CD4-positive, alpha-beta T cell treated with Interleukin-12 subunit alpha and Interleukin-12 subunit beta, for 1 hour (primary cell): ENCODE measurements at regions not wholly inside any gene's neighbourhood (a gene's known extent, or its start where the extent isn't known, plus 50 kb on each side); places are given as distances from the start of the nearest gene placed in this dataset.
"Not testable (repeated sequence)": the region's sequence is repeated elsewhere in the genome, so short reads cannot be mapped to it uniquely, and the experiment has no call there.

Experiments used
- DNase-seq: peaks from one replicate; pipeline ENCODE4 v3.0.0-alpha.2; 2020

- DNase-seq, result no peak
These were observed 304.5 kb upstream of the FZD8 start for GRCh38 chr10:35946556-35946955.

GRCh38 chr10:35942057-35942456 lies 300.0 kb upstream of the FZD8 start:
- DNase-seq, result no peak

DNA sequence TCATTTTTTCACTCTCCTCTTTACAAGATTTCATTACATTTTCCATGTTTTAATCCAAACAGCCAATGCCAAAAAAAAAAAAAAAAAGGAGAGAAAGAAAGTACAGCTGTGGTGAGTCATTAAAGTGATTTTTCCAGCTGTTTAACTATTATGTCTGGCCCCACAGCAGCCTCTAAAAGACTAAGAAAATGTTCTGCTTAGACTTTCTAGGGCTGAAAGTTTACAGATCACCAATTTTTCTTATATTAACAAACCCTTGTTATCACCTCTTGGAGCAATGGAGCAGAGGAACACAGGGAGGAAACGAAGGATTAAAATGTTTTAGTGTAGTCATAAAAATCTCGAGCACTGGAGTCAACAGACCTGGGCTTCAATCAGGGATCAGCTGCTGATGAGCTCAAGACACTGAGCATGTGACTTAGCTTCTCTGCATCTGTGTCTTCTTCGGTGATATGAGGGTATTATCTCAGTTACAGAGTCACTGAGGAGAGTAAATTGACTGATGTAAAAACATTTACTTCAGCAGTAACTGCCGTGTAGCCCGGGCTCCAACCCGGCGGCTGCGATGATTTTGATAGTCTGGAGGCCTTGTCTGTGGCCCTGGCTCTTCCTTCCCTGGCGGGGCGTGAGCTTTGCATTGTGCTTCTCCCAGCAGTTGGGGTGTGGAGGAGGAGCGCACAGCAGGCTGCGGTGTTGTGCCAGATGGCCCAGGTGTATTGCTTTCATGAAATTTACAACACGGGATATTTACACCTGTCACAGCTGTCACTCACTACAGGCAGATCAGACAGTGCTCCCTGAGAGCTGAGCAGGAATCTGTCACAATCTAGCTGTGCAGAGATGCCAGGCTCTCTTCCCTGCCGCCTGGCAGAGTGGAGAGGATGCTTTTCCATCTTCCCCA lies 298.3 kb upstream of the FZD8 start:
- DNase-seq, result no peak

DNA sequence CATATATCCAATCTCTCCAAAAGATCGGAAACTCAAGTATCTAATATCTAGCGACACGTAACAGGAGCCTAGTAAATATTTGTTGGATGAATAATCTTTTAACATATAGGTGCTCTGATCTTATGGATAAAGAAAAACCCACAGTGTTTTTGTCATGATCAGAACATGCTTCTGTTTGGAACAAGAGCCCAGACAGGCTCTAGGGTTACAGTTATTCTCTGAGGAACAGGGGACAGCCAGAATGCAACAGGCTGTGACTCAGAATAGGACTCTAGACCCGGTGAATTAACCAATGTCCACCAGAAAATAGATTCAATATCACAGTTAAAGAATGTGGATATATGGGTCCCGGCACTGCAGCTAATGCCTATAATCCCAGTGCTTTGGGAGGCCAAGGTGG lies 296.1 kb upstream of the FZD8 start:
- no peak for DNase-seq

GRCh38 chr10:35937546-35937945 lies 295.4 kb upstream of the FZD8 start:
- no peak for DNase-seq

DNA sequence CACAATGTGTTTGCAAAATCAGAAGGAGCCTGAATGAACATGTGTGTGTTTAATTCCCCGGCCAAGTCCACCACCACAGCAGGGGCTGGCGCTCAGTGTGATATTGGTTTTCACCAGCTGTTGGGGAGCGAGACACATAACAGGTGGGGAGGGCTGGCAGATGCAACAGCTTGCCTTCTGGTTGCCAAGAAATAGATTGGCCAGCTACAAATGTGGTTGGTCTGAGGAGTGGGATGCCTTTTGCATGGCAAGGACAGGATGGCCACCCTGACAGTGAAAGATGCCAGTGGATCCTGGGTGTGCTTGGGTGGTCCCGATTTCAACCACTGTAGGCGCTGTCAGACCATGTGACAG lies 292.5 kb upstream of the FZD8 start:
- no peak for DNase-seq

DNA sequence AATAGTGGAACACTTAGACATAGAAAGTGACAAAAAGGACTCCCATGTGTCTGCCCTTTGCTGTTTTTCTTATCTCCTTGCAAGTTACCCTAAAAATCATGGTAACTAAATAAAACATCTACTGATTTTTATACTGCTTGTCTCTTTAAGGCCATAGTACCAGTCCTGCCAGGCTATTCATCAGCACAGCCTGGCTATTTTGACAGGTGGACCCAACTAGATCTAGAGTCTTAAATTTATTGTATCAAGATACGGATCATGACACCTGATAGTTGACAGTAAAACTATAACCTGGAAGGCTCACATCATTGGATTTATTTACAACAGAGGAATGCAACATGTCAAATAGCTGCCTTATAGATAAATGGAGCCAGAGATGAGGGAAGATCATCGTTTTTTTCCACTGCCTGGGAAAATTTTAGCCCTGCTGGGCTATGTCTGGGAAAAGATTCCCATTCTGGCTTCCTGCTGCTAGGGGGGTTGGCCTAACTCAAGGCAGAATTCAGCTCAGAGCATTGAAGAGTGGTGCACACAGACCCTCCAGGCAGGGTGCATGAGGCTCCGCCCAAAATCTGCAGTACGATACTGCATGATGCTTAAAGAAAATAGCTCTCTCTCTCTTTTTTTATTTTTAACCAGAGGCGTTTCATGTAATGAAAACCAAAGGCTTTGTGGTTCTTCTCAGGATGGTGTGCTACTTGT lies 292.0 kb upstream of the FZD8 start:
- DNase-seq, result no peak

- no peak for DNase-seq
These were observed 291.4 kb upstream of the FZD8 start for GRCh38 chr10:35933491-35933890.

DNA sequence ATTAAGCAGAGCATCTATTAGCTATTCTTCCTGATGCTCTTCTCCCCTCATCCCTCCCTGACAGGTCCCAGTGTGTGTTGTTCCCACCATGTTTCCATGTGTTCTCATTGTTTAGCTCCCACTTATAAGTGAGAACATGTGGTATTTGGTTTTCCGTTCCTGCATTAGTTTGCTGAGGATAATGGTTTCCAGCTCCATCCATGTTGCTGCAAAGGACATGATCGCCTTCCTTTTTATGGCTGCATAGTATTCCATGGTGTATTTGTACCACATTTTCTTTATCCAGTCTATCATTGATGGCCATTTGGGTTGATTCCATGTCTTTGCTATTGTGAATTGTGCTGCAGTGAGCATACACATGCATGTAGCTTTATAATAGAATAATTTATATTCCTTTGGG lies 287.9 kb upstream of the FZD8 start:
- DNase-seq, result not testable (repeated sequence)

DNA sequence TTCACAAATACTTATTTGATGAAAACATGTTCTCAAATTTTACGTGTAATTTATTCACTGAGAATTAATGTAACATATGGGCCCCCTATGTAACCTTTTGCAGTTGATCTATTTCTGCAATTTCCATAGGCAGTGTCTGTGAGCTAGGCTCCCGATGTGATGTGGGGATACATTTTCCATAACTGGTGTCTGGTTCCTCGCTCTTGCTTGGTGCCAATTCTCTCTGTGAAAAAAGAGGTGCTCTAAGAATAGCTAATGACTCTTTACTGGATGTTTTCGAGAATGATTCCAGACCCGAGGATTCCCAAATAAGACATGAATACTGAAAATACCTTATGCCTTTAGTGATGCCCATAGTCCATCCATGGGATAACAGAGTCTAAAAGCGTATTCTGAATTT lies 286.7 kb upstream of the FZD8 start:
- DNase-seq, result no peak

DNA sequence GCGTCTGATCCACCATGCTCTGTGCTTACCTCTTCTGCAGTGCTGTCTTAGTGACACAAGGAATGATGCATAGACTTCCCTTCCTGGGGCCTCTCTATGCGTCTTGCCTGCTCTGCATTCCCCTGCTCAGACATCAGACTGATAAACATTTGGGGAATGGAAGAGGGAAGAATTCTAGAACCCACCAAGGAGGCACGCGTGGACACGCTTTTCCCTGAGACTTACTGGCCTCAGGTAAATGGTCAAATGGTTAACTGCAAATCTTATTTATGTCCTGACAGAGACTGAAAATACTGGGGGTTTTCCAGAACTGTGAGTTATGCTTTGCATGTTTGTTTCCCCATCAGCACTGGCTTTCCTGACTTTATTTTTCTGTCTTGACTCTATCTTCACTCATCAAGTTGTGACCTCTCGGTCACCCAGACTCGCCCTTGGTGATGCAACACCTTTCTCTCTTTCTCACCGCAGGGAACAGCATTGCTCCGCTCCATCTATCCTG lies 285.9 kb upstream of the FZD8 start:
- no peak for DNase-seq

GRCh38 chr10:35927341-35927740 lies 285.2 kb upstream of the FZD8 start:
- DNase-seq, result no peak

DNA sequence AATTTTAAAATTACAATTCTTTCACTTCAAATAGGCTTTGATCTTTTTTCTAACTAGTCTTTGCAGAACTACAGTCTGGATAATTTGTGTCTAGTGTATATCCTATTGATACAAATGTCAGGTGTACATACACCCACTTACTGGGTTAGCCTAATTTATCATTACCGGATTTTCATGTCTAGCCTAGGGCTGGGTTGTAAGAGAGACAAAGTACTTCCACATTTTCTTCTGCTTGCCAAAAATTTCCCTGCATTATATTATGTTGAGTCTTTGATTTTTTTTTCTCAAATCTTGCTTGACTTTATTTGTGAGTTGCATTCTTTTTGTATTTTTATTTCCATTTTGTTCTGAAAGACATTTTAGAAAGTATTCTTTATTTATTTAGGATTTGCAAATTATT lies 284.8 kb upstream of the FZD8 start:
- DNase-seq, result no peak

- DNase-seq, result no peak
These were observed 283.4 kb upstream of the FZD8 start for GRCh38 chr10:35925493-35925892.

GRCh38 chr10:35924759-35925158 lies 282.7 kb upstream of the FZD8 start:
- no peak for DNase-seq

DNA sequence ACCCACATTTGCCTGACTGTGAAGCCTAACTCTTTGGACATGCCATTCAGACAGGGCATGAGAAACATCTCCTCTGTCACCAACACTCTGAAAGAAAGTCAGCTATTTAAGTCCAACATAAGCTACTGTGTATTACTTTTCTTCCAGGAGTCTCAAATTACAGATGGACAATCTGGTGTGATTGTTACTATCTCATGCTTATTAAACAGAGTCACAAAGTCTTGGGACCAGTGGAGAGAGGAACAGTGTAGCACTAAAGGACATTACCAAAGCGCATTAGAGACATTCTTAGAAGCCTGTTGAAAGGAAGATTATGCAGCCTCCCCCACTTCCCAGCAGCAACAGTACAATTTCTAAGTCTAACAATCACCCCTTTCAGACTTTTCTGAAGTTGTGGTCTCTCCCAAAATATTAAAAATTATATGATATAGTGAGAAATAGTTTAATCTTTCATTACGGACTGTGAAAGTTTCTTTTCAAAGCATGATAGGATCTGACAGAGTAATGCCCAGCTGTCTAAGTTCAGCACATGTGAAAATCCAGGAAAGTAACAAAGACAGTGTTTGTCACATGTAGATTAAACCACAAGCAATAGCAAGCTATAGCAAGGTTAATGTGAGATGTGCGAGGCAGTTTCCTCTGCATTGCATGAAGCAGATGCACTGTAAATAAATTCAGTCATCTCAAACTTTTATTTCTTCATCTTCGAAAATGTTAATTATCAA lies 280.9 kb upstream of the FZD8 start:
- no peak for DNase-seq

- no peak for DNase-seq
These were observed 279.8 kb upstream of the FZD8 start for GRCh38 chr10:35921866-35922350.

DNA sequence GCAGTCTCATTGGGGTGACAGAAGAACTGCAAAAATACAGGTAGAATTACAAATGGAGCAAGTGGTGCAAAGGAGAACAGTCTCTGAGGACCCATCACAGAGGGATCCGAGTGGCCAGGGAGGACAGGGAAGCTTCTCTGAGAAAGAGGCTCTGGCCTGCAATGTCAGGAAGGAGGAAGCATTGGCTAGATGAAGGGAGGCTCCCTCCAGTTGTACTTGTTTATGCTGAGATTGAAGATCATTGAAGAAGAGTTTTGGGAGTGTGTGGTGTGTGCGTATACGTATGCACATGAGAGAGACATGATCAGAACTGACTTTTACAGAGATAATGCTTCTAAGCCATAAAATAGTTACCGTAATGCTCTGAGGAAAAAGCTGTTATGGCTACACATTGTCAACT lies 274.7 kb upstream of the FZD8 start:
- DNase-seq, result no peak

DNA sequence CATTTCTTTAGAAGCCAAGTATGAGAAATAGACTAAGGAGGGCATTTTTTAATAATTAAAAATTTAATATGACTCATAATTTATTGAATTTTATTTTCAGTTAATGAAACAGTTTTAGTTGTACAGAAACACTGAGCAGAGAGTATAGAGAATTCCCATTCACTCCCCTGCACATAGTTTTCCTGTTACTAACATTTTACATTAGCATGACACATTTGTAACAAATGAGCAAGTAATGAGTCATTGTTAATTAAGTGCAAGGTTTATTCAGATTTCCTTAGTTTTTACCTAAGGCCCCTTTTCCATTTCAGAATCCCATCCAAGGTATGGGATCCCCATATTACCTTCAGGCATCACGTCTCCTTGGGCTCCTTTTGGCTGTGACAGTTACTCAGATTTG lies 271.5 kb upstream of the FZD8 start:
- DNase-seq, result no peak

GRCh38 chr10:35912615-35913569 lies 270.8 kb upstream of the FZD8 start:
- DNase-seq, result no peak

DNA sequence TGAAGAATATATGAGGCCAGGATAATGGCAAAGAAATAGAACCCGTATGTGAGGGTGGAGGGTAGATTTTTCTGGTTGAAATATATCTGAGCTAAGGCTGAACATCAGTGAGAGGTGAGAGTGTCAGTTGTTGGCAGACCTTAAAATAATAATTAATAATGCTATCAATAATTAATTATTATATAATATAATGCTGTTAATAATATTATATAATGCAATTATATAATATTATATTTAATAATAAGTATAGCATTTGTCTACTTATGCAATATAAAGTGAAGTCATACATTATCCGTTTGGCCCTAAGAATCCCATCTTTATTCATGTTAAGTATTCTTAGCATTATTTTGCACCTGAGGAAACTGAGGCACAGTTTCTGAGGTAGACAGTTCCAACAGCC lies 269.9 kb upstream of the FZD8 start:
- no peak for DNase-seq

DNA sequence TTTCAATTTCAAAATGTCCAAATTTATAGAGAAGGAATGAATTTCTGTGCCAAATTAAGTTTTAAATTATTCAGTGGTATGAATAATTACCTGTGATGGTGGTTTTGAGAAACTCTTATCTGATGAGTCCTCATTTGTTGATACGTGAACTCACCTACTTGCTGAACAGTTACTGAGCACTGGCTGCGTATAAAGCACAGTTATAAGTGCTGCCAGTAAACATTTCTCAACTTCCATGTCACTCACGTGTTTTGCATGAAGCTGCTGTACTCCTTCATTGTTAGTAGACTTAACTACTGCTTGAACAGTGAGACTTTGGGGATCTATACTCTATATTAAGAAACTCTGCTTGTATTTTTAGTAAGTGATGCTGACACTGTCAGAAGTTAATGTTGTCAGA lies 269.1 kb upstream of the FZD8 start:
- DNase-seq, result no peak
